Panc1 (cell line): ENCODE measurements at regions not wholly inside any gene's neighbourhood (a gene's known extent, or its start where the extent isn't known, plus 50 kb on each side); places are given as distances from the start of the nearest gene placed in this dataset.
"Not testable (repeated sequence)": the region's sequence is repeated elsewhere in the genome, so short reads cannot be mapped to it uniquely, and the experiment has no call there.

ENCODE experiments used
- ATAC-seq: fragments of 200-7000 bp; cut with Tn5 transposase; 2 replicates; pipeline ENCODE4 v1.9.1; 2020; ENCODE audit warnings: mild to moderate bottlenecking, moderate library complexity
- BruUV-seq: library from RNA; stranded (reverse); fragments of 400-500 nt; replicated peaks from 2 replicates; lab custom pipeline; 2021; lab: Mats Ljungman, UMichigan
- CTCF ChIA-PET: fragments of 300-600 bp; sonication (Branson Sonifier 250); formaldehyde crosslinking; loops from one replicate; lab custom pipeline; 2022; ENCODE audit warnings: antibody characterized with exemption; lab: Charles Lee
- POLR2A ChIA-PET: fragments of 300-600 bp; sonication (Branson Sonifier 250); formaldehyde crosslinking; loops from one replicate; lab custom pipeline; 2022; ENCODE audit warnings: antibody characterized with exemption; lab: Charles Lee
- DNase-seq: peaks from one replicate; pipeline ENCODE4 v3.0.0-alpha.2; 2010; ENCODE audit warnings: low read depth, low spot score
- H3K27ac ChIP-seq: 2 replicates; pipeline ENCODE4 v1.5.1; 2011; ENCODE audit warnings: mild to moderate bottlenecking, low read length, inconsistent platforms
- H3K27me3 ChIP-seq: fragments of 200-500 bp; sonication (Bioruptor generic); 2 replicates; pipeline ENCODE4 v1.6.0; 2014; ENCODE audit warnings: low read length, inconsistent platforms; ENCODE audit not compliant: control insufficient read depth, insufficient read depth
- H3K36me3 ChIP-seq: fragments of 200-500 bp; sonication (Bioruptor generic); 2 replicates; pipeline ENCODE4 v1.5.1; 2014; ENCODE audit warnings: inconsistent platforms, mild to moderate bottlenecking, low read length, moderate library complexity; ENCODE audit not compliant: control insufficient read depth, insufficient read depth
- H3K4me1 ChIP-seq: 2 replicates; pipeline ENCODE4 v1.5.1; 2011; ENCODE audit warnings: inconsistent platforms, mild to moderate bottlenecking, low read length, moderate library complexity; ENCODE audit not compliant: control insufficient read depth, insufficient read depth
- H3K4me3 ChIP-seq, 2 experiments: 2 replicates each; pipeline ENCODE4 v1.5.1; 2011 to 2012; ENCODE audit warnings: low read depth in 2 of 2, low read length in 2 of 2, mild to moderate bottlenecking in 2 of 2, inconsistent platforms in 1 of 2, moderate library complexity in 1 of 2
- H3K9me3 ChIP-seq: fragments of 200-500 bp; sonication (Bioruptor generic); 2 replicates; pipeline ENCODE4 v1.5.1; 2014; ENCODE audit warnings: low read depth, mild to moderate bottlenecking, inconsistent platforms, low read length, moderate library complexity; ENCODE audit not compliant: control insufficient read depth, insufficient read depth
- POLR2AphosphoS5 ChIP-seq: IDR thresholded peaks from 2 replicates; pipeline ENCODE4 v1.6.1; 2012; ENCODE audit warnings: mild to moderate bottlenecking, low read depth, low read length, moderate library complexity
- SIN3A ChIP-seq: IDR thresholded peaks from 2 replicates; pipeline ENCODE4 v1.6.1; 2012; ENCODE audit warnings: low read depth, mild to moderate bottlenecking, low read length, moderate library complexity, borderline replicate concordance; ENCODE audit not compliant: insufficient read depth
- TCF7L2 ChIP-seq: IDR thresholded peaks from 2 replicates; pipeline ENCODE4 v1.6.1; 2011; ENCODE audit warnings: mild to moderate bottlenecking, low read depth, low read length, inconsistent platforms
- in situ Hi-C: cut with HindIII; loops from 2 replicates; pipeline ENCODE4 v1.10.0; 2016; ENCODE audit warnings: low sequenced_read_pairs, low pct_unique_long_range_greater_than_20kb
- intact Hi-C: fragments of 100-400 bp; cut with micrococcal nuclease; formaldehyde crosslinking; loops from one replicate; pipeline ENCODE4 v1.10.0; 2022; ENCODE audit not compliant: unreplicated experiment
- TF ChIP-seq, protein P1 (sequence below), 2 experiments: IDR thresholded peaks; 2 replicates each; pipeline ENCODE4 v1.6.1; 2011 to 2012; ENCODE audit warnings: low read depth in 2 of 2, control low read depth in 1 of 2, low read length in 1 of 2, mild to moderate bottlenecking in 1 of 2, moderate library complexity in 1 of 2; ENCODE audit not compliant: insufficient read depth in 1 of 2
- TF ChIP-seq, protein P2 (sequence below): fragments of 450-650 bp; IDR thresholded peaks from 2 replicates; pipeline ENCODE4 v1.5.1; 2017; ENCODE audit warnings: mild to moderate bottlenecking

DNA sequence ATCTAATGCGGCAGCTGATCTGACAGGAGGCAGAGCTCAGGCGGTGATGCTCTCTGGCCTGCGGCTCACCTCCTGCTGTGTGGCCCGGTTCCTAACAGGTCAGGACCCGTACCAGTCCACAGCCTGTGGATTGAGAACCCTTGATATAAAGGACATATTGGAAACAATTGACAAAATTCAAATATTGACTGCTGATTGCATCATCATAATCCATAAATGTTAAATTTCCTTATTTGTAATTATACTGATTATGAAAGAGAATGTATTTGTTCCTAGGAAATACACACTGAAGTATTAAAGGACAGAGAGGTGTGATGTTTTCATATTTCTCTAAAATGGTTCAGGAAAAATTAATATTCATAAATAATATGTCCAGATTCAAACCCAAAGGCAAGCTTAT is 63.8 kb upstream of the SRD5A2 start:
- no TSS peak for BruUV-seq
- Histone ChIP-seq H3K9me3 (no peaks in the 10 kb centered on the region), H3K27me3 (no peaks in the 10 kb centered on the region; the same call in 1 of the 2 replicates), H3K27ac (no peak overlapping the region), H3K36me3 (no peaks in the 10 kb centered on the region), H3K4me1 (no peaks in the 10 kb centered on the region), H3K4me3 (no peak overlapping the region)
- CTCF ChIA-PET: no interaction called here
- in situ Hi-C loops: no loop called here
- POLR2A ChIA-PET: no interaction called here
- intact Hi-C loops: no loop called here
- ATAC-seq (no peak), DNase-seq (no peak)
- TF ChIP-seq TCF7L2: no peak
- no peak for TF ChIP-seq SIN3A
- TF ChIP-seq, protein P1, sequence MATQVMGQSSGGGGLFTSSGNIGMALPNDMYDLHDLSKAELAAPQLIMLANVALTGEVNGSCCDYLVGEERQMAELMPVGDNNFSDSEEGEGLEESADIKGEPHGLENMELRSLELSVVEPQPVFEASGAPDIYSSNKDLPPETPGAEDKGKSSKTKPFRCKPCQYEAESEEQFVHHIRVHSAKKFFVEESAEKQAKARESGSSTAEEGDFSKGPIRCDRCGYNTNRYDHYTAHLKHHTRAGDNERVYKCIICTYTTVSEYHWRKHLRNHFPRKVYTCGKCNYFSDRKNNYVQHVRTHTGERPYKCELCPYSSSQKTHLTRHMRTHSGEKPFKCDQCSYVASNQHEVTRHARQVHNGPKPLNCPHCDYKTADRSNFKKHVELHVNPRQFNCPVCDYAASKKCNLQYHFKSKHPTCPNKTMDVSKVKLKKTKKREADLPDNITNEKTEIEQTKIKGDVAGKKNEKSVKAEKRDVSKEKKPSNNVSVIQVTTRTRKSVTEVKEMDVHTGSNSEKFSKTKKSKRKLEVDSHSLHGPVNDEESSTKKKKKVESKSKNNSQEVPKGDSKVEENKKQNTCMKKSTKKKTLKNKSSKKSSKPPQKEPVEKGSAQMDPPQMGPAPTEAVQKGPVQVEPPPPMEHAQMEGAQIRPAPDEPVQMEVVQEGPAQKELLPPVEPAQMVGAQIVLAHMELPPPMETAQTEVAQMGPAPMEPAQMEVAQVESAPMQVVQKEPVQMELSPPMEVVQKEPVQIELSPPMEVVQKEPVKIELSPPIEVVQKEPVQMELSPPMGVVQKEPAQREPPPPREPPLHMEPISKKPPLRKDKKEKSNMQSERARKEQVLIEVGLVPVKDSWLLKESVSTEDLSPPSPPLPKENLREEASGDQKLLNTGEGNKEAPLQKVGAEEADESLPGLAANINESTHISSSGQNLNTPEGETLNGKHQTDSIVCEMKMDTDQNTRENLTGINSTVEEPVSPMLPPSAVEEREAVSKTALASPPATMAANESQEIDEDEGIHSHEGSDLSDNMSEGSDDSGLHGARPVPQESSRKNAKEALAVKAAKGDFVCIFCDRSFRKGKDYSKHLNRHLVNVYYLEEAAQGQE (IDR thresholded peaks at IDR 0.05; ENCODE audit: insufficient read depth in 1 of 2, low read depth in 2 of 2, low read length in 1 of 2): no peak
- TF ChIP-seq, protein P2, sequence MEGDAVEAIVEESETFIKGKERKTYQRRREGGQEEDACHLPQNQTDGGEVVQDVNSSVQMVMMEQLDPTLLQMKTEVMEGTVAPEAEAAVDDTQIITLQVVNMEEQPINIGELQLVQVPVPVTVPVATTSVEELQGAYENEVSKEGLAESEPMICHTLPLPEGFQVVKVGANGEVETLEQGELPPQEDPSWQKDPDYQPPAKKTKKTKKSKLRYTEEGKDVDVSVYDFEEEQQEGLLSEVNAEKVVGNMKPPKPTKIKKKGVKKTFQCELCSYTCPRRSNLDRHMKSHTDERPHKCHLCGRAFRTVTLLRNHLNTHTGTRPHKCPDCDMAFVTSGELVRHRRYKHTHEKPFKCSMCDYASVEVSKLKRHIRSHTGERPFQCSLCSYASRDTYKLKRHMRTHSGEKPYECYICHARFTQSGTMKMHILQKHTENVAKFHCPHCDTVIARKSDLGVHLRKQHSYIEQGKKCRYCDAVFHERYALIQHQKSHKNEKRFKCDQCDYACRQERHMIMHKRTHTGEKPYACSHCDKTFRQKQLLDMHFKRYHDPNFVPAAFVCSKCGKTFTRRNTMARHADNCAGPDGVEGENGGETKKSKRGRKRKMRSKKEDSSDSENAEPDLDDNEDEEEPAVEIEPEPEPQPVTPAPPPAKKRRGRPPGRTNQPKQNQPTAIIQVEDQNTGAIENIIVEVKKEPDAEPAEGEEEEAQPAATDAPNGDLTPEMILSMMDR: no peak
- TF ChIP-seq POLR2AphosphoS5: no peak

GRCh38 chr2:31642707-31643106 is 62.0 kb upstream of the SRD5A2 start:
- TF ChIP-seq TCF7L2 (no peak), SIN3A (no peak), POLR2AphosphoS5 (no peak)
- TF ChIP-seq, protein P1 (IDR thresholded peaks at IDR 0.05; ENCODE audit: insufficient read depth in 1 of 2, low read depth in 2 of 2, low read length in 1 of 2): no peak

DNA sequence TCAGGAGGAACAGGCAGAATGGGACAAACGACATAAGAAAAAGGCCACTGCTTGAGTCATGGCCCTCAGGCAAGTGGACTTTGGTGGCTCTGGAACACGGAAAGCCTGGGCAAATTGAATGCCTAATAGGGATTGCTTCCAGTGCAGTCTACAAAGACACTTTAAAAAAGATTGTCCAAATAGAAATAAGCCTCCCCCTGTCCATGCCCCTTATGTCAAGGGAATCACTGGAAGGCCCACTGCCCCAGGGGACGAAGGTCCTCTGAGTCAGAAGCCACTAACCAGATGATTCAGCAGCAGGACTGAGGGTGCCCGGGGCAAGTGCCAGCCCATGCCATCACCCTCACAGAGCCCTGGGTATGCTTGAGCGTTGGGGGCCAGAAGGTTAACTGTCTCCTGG is 51.5 kb upstream of the SRD5A2 start:
- H3K4me3 ChIP-seq, H3K4me1 ChIP-seq, in situ Hi-C loops, ATAC-seq, H3K36me3 ChIP-seq, intact Hi-C loops, H3K9me3 ChIP-seq, CTCF ChIA-PET, BruUV-seq, DNase-seq, H3K27me3 ChIP-seq, POLR2A ChIA-PET, H3K27ac ChIP-seq: not testable (repeated sequence)

More at GRCh38 chr2:31642707-31643106, 62.0 kb upstream of the SRD5A2 start:
- H3K9me3 ChIP-seq: no peaks in the 10 kb centered on the region
- POLR2A ChIA-PET: no interaction called here
- H3K36me3 ChIP-seq: no peaks in the 10 kb centered on the region
- no TSS peak for BruUV-seq
- H3K4me3 ChIP-seq: no peak overlapping the region
- intact Hi-C loops: no loop called here
- H3K27me3 ChIP-seq: no peaks in the 10 kb centered on the region
- DNase-seq: no peak
- no peak overlapping the region for H3K27ac ChIP-seq
- no peaks in the 10 kb centered on the region for H3K4me1 ChIP-seq
- in situ Hi-C loops: no loop called here
- CTCF ChIA-PET: no interaction called here
- no peak for ATAC-seq
